ENCODE measurements at regions not wholly inside any gene's neighbourhood (a gene's known extent, or its start where the extent isn't known, plus 50 kb on each side); places are given as distances from the start of the nearest gene placed in this dataset.

DNA sequence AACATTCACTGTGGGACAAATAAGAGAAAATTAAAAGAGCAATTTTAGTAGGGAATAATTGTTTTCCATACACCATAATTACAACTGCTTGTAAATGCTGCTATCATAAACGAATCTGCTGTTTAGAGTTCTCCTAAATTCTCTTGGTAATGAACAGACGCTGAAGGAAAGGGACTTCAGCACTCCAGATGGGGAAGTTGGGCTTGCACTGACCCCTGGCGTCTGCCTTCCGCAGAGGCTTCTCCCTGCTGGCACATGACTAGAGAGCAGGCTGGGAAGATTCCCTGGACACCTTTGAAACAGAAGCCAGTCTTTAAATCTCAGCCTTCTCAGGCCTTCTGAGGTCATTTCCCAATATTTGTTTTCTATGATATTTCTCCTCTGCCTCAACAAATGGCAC, 84.1 kb downstream of the NXPE2 start:
- no peak for TF ChIP-seq FOXP2 (optimal IDR thresholded peaks at IDR 0.05; ENCODE audit: control extremely low read depth, extremely low read length, insufficient read depth)
- no peak for TF ChIP-seq EZH2 (IDR thresholded peaks at IDR 0.05)
